ACC112 (cell line): ENCODE measurements at regions not wholly inside any gene's neighbourhood (a gene's known extent, or its start where the extent isn't known, plus 50 kb on each side); places are given as distances from the start of the nearest gene placed in this dataset.

ENCODE experiments used
- H2AFZ ChIP-seq: fragments of 200-600 bp; sonication (generic); one replicate; pipeline ENCODE4 v1.6.0; 2017; ENCODE audit warnings: antibody characterized with exemption, low read length; ENCODE audit not compliant: unreplicated experiment
- H3K27ac ChIP-seq: fragments of 200-600 bp; sonication (generic); 2 replicates; pipeline ENCODE4 v1.5.1; 2014; ENCODE audit warnings: low read depth, mild to moderate bottlenecking, antibody characterized with exemption, low read length, moderate library complexity
- H3K27me3 ChIP-seq: fragments of 200-600 bp; sonication (generic); 2 replicates; pipeline ENCODE4 v1.6.1; 2014; ENCODE audit warnings: mild to moderate bottlenecking, antibody characterized with exemption, low read length, moderate library complexity, mixed read lengths; ENCODE audit not compliant: insufficient read depth
- H3K36me3 ChIP-seq: fragments of 200-600 bp; sonication (generic); 2 replicates; pipeline ENCODE4 v1.6.1; 2016; ENCODE audit warnings: mild to moderate bottlenecking, antibody characterized with exemption, low read length, moderate library complexity, mixed read lengths; ENCODE audit not compliant: insufficient read depth
- H3K4me1 ChIP-seq: fragments of 200-600 bp; sonication (generic); one replicate; pipeline ENCODE4 v1.6.1; 2016; ENCODE audit warnings: low read length, mixed read lengths; ENCODE audit not compliant: insufficient read depth, unreplicated experiment, control insufficient read depth
- H3K4me3 ChIP-seq: fragments of 200-600 bp; sonication (generic); 2 replicates; pipeline ENCODE4 v1.5.1; 2014; ENCODE audit warnings: mild to moderate bottlenecking, low read depth, low read length
- H3K79me2 ChIP-seq: fragments of 200-600 bp; sonication (generic); one replicate; pipeline ENCODE4 v1.6.0; 2016; ENCODE audit warnings: low read length; ENCODE audit not compliant: control insufficient read depth, unreplicated experiment, insufficient read depth

- Histone ChIP-seq H3K4me1 (no peaks in the 10 kb centered on the region), H3K27ac (no peak overlapping the region), H3K79me2 (no peaks in the 10 kb centered on the region), H2AFZ (no peak overlapping the region), H3K27me3 (no peaks in the 10 kb centered on the region), H3K4me3 (no peak overlapping the region), H3K36me3 (no peaks in the 10 kb centered on the region)
These were observed 677.7 kb upstream of the NRSN1 start for GRCh38 chr6:23448281-23448680.

- Histone ChIP-seq H2AFZ (no peak overlapping the region), H3K36me3 (no peaks in the 10 kb centered on the region), H3K27me3 (no peaks in the 10 kb centered on the region), H3K4me1 (no peaks in the 10 kb centered on the region), H3K27ac (no peak overlapping the region), H3K79me2 (no peaks in the 10 kb centered on the region), H3K4me3 (no peak overlapping the region)
These were observed 671.7 kb upstream of the NRSN1 start for GRCh38 chr6:23454080-23454976.

- H3K27me3 ChIP-seq, result no peaks in the 10 kb centered on the region
- H3K4me1 ChIP-seq, result no peaks in the 10 kb centered on the region
- no peaks in the 10 kb centered on the region for H3K79me2 ChIP-seq
- no peaks in the 10 kb centered on the region for H3K36me3 ChIP-seq
- no peak overlapping the region for H2AFZ ChIP-seq
- H3K27ac ChIP-seq, result no peak overlapping the region
- H3K4me3 ChIP-seq, result no peak overlapping the region
These were observed 670.3 kb upstream of the NRSN1 start for GRCh38 chr6:23455754-23456153.

GRCh38 chr6:23456396-23456795, 669.6 kb upstream of the NRSN1 start:
- Histone ChIP-seq H3K27me3 (no peaks in the 10 kb centered on the region), H3K4me1 (no peaks in the 10 kb centered on the region), H3K79me2 (no peaks in the 10 kb centered on the region), H2AFZ (no peak overlapping the region), H3K36me3 (no peaks in the 10 kb centered on the region), H3K27ac (no peak overlapping the region), H3K4me3 (no peak overlapping the region)

GRCh38 chr6:23457321-23457720, 668.7 kb upstream of the NRSN1 start:
- no peak overlapping the region for H3K27ac ChIP-seq
- no peaks in the 10 kb centered on the region for H3K79me2 ChIP-seq

DNA sequence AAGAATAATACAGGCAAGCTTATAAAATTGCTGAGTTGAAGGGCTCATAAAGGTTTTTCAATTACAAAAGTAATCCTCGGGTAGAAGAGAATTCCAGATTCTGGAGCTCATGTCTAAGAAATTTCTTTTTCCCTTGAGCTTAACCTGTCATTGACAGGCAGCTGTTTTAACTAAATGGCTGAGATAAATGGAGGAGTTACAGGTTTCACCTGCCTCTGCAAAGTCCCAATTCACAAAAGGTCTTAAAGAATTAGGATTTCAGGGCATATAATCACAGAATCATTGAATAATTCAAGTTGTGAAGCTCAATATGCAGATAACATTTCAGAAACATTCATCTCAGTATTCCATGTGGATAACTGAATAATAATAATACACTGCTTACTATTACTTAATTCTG, 660.1 kb upstream of the NRSN1 start:
- H3K36me3 ChIP-seq, result no peaks in the 10 kb centered on the region
- H3K4me1 ChIP-seq, result no peaks in the 10 kb centered on the region
- H3K4me3 ChIP-seq, result no peak overlapping the region
- H2AFZ ChIP-seq, result no peak overlapping the region
- H3K79me2 ChIP-seq, result no peaks in the 10 kb centered on the region
- no peaks in the 10 kb centered on the region for H3K27me3 ChIP-seq
- no peak overlapping the region for H3K27ac ChIP-seq

More at GRCh38 chr6:23457321-23457720, 668.7 kb upstream of the NRSN1 start:
- Histone ChIP-seq H3K36me3 (no peaks in the 10 kb centered on the region), H3K4me3 (no peak overlapping the region), H3K4me1 (no peaks in the 10 kb centered on the region), H3K27me3 (no peaks in the 10 kb centered on the region), H2AFZ (no peak overlapping the region)

- no peak overlapping the region for H2AFZ ChIP-seq
- H3K79me2 ChIP-seq, result no peaks in the 10 kb centered on the region
- no peak overlapping the region for H3K27ac ChIP-seq
- H3K27me3 ChIP-seq, result no peaks in the 10 kb centered on the region
- no peaks in the 10 kb centered on the region for H3K36me3 ChIP-seq
- no peaks in the 10 kb centered on the region for H3K4me1 ChIP-seq
- H3K4me3 ChIP-seq, result no peak overlapping the region
These were observed 648.4 kb upstream of the NRSN1 start for GRCh38 chr6:23477586-23477985.

DNA sequence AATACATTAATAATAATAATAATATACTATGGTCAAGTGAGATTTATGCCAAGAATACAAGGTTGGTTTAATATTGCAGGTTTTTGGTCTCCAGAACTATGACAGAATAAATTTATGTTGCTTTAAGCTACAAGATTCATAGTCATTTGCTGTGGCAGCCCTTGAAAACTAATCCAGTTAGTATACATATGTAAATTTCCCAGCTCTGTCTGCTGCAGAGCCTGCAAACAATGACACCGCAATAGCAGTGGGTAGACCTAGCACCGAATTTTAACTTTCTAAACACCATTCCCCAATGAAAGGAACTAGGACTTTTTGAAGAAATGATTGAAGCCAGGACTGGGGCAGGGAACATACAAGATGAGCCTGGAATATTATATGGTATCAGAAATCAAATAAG, 647.7 kb upstream of the NRSN1 start:
- no peak overlapping the region for H3K4me3 ChIP-seq
- H3K36me3 ChIP-seq, result no peaks in the 10 kb centered on the region
- no peaks in the 10 kb centered on the region for H3K4me1 ChIP-seq
- no peak overlapping the region for H3K27ac ChIP-seq
- no peaks in the 10 kb centered on the region for H3K27me3 ChIP-seq
- H2AFZ ChIP-seq, result no peak overlapping the region
- H3K79me2 ChIP-seq, result no peaks in the 10 kb centered on the region

- Histone ChIP-seq H3K4me3 (no peak overlapping the region), H2AFZ (no peak overlapping the region), H3K79me2 (no peaks in the 10 kb centered on the region), H3K4me1 (no peaks in the 10 kb centered on the region), H3K36me3 (no peaks in the 10 kb centered on the region), H3K27ac (no peak overlapping the region), H3K27me3 (no peaks in the 10 kb centered on the region)
These were observed 642.1 kb upstream of the NRSN1 start for GRCh38 chr6:23483896-23484295.

DNA sequence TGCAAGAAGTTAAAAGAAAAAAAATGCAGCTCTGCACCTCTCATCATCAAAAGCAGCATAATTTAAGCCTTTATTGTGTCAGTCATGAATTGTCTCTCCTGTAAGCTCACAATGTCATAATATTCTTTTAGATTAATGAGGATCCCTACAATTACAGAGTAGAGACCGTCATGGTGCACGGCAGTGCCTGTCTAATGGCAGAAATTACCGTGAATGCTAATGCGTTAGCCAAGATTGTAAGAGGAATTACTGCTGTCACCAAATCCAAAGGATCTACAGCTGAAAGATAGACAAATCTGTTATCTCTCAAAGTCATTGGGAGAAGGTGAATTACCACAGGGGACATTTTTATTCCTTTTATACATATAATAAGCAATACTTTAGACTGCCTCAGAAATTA, 631.6 kb upstream of the NRSN1 start:
- Histone ChIP-seq H2AFZ (no peak overlapping the region), H3K4me3 (no peak overlapping the region), H3K36me3 (no peaks in the 10 kb centered on the region), H3K27ac (no peak overlapping the region), H3K79me2 (no peaks in the 10 kb centered on the region), H3K27me3 (no peaks in the 10 kb centered on the region), H3K4me1 (no peaks in the 10 kb centered on the region)

DNA sequence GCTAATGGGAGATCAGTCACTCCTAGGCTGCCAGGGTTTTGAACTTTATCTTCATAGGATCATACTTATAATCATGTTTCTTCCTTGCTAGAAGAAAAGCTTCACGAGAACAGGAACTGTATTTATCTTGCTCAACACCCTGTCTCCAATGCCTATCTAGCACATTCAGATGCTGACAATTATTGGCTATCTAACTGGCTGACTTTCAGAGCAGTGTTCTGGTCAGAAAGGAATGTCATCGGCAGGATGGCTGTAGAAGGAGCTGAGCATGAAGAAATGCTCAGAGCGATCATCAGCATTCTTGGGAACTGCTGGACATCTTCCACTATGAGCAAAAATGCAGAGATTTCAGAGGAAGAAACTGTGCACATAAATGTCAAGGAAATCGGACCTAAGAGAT, 628.0 kb upstream of the NRSN1 start:
- no peak overlapping the region for H3K4me3 ChIP-seq
- no peak overlapping the region for H2AFZ ChIP-seq
- no peaks in the 10 kb centered on the region for H3K36me3 ChIP-seq

More for the DNA sequence above, 628.0 kb upstream of the NRSN1 start:
- no peaks in the 10 kb centered on the region for H3K4me1 ChIP-seq
- no peak overlapping the region for H3K27ac ChIP-seq
- H3K79me2 ChIP-seq, result no peaks in the 10 kb centered on the region
- H3K27me3 ChIP-seq, result no peaks in the 10 kb centered on the region
